IPS-NIHi7 (cell line): ENCODE measurements at regions not wholly inside any gene's neighbourhood (a gene's known extent, or its start where the extent isn't known, plus 50 kb on each side); places are given as distances from the start of the nearest gene placed in this dataset.

Experiments
- DNase-seq: peaks from one replicate; pipeline ENCODE4 v3.0.0; 2012; ENCODE audit warnings: mixed read lengths; ENCODE audit errors: extremely low spot score

DNA sequence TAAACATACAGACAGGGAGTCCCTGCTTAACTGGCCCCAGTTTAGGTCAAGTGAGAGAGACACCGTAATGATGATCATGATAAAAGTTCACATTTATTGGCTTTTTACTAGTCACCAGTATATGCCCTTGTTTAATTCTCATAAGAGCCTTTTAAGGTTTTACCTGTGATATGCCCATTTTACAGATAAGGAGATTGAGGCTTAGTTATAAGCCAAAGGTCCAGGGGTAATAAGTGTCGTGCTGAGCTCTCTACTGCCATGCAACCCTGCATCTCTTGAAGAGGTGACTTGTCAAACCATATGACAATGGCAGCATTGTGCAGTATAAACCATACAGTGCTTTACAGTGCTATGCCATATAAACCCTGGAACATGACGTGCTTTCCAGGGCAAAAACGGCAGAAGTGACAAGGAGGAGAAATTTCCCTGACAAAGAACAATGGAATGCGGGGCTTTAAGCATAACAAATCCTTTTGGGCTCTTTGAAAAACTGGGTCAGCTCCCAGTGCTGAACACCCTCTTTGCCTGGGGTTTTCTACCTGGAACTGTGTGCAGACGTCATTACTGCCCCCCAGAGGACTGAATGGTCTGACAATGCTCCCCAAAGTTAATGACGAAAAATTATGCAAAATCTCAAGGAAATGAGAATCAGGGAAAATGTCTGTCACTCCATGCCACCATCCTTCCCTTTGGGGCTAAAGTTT lies 59.7 kb upstream of the C14orf132 start:
- DNase-seq, result peak; percentile 70

GRCh38 chr14:95980402-95980801 lies 58.8 kb upstream of the C14orf132 start:
- DNase-seq, result no peak

DNA sequence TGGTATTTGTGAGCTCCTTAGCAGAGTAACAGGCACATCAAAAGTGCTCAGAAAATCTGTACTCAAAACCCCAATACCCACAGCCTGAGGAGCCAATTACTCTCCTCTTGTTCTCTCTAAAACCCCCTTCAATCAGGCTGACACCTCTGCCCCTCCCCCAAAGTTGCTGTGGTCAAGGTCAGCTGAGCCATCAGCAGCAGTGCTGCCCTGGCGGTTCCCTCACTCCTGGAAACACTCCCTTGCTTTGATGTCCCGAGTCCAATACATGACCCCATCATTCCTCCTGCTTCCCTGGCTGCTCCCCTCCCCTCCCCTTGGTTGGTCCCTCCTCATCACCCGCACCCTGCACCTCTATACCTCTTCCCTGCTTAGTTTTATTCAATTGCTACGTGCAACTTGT lies 57.2 kb upstream of the C14orf132 start:
- no peak for DNase-seq

- no peak for DNase-seq
These were observed 55.0 kb upstream of the C14orf132 start for GRCh38 chr14:95984206-95984605.
